Right atrium auricular region (tissue), 2 donors: ENCODE measurements at regions not wholly inside any gene's neighbourhood (a gene's known extent, or its start where the extent isn't known, plus 50 kb on each side); places are given as distances from the start of the nearest gene placed in this dataset.

Experiments
- DNase-seq: peaks from one replicate; pipeline ENCODE4 v3.0.0-alpha.2; 2019; ENCODE audit warnings: low spot score
- H3K27ac ChIP-seq, 2 donors: fragments of 200-600 bp; sonication (generic); 1 replicate in 1 of 2; 2 replicates in 1 of 2; pipeline ENCODE4 v1.5.1; 2016 to 2019
- H3K27me3 ChIP-seq, 2 donors: fragments of 200-600 bp; sonication (generic); one replicate each; pipeline versions ENCODE4 v1.5.1 to v1.6.0; 2017 to 2019
- H3K36me3 ChIP-seq: fragments of 200-600 bp; sonication (generic); one replicate; pipeline ENCODE4 v1.5.1; 2016
- H3K4me1 ChIP-seq, 2 donors: fragments of 200-600 bp; sonication (generic); one replicate each; pipeline versions ENCODE4 v1.5.1 to v1.6.0; 2017 to 2019
- H3K4me3 ChIP-seq, 2 donors: fragments of 200-600 bp; sonication (generic); 1 replicate in 1 of 2; 2 replicates in 1 of 2; pipeline ENCODE4 v1.5.1; 2017 to 2019; ENCODE audit warnings: mild to moderate bottlenecking in 1 of 2, moderate library complexity in 1 of 2
- H3K9me3 ChIP-seq, 2 donors: fragments of 200-600 bp; sonication (generic); one replicate each; pipeline ENCODE4 v1.5.1; 2019
- CTCF ChIP-seq, 2 donors: fragments of 200-600 bp; sonication (generic); IDR thresholded peaks; one replicate each; pipeline ENCODE4 v1.5.1; 2019; ENCODE audit warnings: antibody characterized with exemption in 2 of 2

- Histone ChIP-seq H3K27ac (no peak overlapping the region), H3K27me3 (no peaks in the 10 kb centered on the region), H3K9me3 (peaks cover 5 to 19% of the 10 kb centered on the region in 2 donors), H3K4me1 (no peaks in the 10 kb centered on the region), H3K4me3 (no peak overlapping the region), H3K36me3 (no peaks in the 10 kb centered on the region)
- DNase-seq, result no peak
- TF ChIP-seq CTCF (IDR thresholded peaks at IDR 0.05), result no peak
Observed at GRCh38 chr4:31338000-31338399, 617.8 kb downstream of the PCDH7 start.

GRCh38 chr4:31341601-31342359, 621.6 kb downstream of the PCDH7 start:
- peaks cover 10 to 28% of the 10 kb centered on the region in 2 donors for H3K9me3 ChIP-seq
- no peaks in the 10 kb centered on the region for H3K4me1 ChIP-seq
- TF ChIP-seq CTCF (IDR thresholded peaks at IDR 0.05), result no peak
- H3K4me3 ChIP-seq, result no peak overlapping the region
- no peaks in the 10 kb centered on the region for H3K27me3 ChIP-seq
- H3K27ac ChIP-seq, result no peak overlapping the region
- no peak for DNase-seq
- H3K36me3 ChIP-seq, result no peaks in the 10 kb centered on the region

- DNase-seq, result no peak
- Histone ChIP-seq H3K27ac (no peak overlapping the region), H3K9me3 (peaks cover 10 to 28% of the 10 kb centered on the region in 2 donors), H3K4me3 (no peak overlapping the region), H3K4me1 (no peaks in the 10 kb centered on the region), H3K36me3 (no peaks in the 10 kb centered on the region), H3K27me3 (no peaks in the 10 kb centered on the region)
- no peak for TF ChIP-seq CTCF (IDR thresholded peaks at IDR 0.05)
Observed at GRCh38 chr4:31343061-31343460, 622.9 kb downstream of the PCDH7 start.

- Histone ChIP-seq H3K27me3 (no peaks in the 10 kb centered on the region), H3K9me3 (no peaks in the 10 kb centered on the region), H3K4me3 (no peak overlapping the region), H3K36me3 (no peaks in the 10 kb centered on the region), H3K4me1 (no peaks in the 10 kb centered on the region), H3K27ac (no peak overlapping the region)
- TF ChIP-seq CTCF (IDR thresholded peaks at IDR 0.05), result no peak
- DNase-seq, result no peak
Observed at GRCh38 chr4:31349907-31350306, 629.7 kb downstream of the PCDH7 start.

GRCh38 chr4:31351695-31352094, 631.5 kb downstream of the PCDH7 start:
- H3K27me3 ChIP-seq, result no peaks in the 10 kb centered on the region
- H3K4me3 ChIP-seq, result no peak overlapping the region
- no peaks in the 10 kb centered on the region for H3K4me1 ChIP-seq
- no peaks in the 10 kb centered on the region for H3K36me3 ChIP-seq
- no peaks in the 10 kb centered on the region for H3K9me3 ChIP-seq
- DNase-seq, result no peak
- H3K27ac ChIP-seq, result no peak overlapping the region
- TF ChIP-seq CTCF (IDR thresholded peaks at IDR 0.05), result no peak

- no peaks in the 10 kb centered on the region for H3K27me3 ChIP-seq
- H3K27ac ChIP-seq, result no peak overlapping the region
- H3K36me3 ChIP-seq, result no peaks in the 10 kb centered on the region
- H3K9me3 ChIP-seq, result no peaks in the 10 kb centered on the region
- TF ChIP-seq CTCF (IDR thresholded peaks at IDR 0.05), result no peak
- no peak for DNase-seq
- H3K4me3 ChIP-seq, result no peak overlapping the region
- H3K4me1 ChIP-seq, result no peaks in the 10 kb centered on the region
Observed at GRCh38 chr4:31356839-31357238, 636.7 kb downstream of the PCDH7 start.
